NAMALWA (cell line): ENCODE measurements at regions not wholly inside any gene's neighbourhood (a gene's known extent, or its start where the extent isn't known, plus 50 kb on each side); places are given as distances from the start of the nearest gene placed in this dataset.
A peak's percentile ranks its signal among the peaks of the same experiment; 100 is the strongest.

Experiments
- DNase-seq: peaks from one replicate; pipeline ENCODE4 v3.0.0-alpha.2; 2015; ENCODE audit warnings: low spot score

DNA sequence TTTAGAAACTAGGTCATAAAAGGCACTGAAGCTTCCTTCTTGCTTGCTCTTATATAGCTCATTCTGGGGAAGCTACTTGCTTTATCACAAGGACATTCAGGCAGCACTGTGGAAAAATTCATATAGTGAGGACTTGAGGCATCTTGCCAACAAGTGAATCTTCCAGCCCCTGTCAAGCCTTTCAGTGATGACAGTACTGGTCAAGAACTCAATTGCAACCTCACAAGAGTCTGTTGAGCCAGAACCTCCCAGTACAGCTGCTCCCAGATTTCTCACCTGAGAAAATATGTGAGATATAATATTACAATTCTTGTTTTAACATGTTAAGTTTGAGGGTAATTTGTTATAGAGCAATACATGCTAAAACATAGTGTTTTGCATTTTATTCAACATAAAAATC, 2011.0 kb upstream of the NUDT12 start:
- DNase-seq: no peak

- DNase-seq: no peak
Measured at GRCh38 chr5:105565531-105565930, 2002.9 kb upstream of the NUDT12 start.

- DNase-seq: no peak
Measured at GRCh38 chr5:105563842-105564241, 2001.3 kb upstream of the NUDT12 start.

DNA sequence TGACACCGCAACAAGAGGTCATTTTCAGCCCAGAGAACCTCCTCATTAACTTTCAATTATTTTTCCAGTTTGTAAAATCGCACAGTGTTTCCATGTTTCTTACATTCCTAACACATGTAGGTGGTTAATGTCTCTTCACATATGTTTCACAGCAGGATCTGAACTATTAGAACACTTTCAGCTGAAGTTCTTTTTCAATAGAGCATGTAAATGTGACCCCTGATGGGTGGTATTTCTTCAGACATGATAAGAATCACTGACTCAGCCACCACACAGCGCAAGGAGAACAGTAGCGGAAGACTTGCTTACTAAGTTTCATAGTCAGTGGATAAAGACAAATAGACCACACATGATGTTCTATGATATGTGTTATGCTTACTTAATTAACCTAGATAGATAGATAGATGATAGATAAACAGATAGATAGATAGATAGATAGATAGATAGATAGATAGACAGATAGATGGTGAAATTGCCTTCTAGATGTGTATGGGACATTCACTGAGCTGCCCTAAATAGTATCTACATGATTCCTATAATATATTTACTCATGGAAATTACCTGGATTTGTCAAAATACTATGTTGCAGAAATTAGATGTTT, 1992.1 kb upstream of the NUDT12 start:
- no peak for DNase-seq

DNA sequence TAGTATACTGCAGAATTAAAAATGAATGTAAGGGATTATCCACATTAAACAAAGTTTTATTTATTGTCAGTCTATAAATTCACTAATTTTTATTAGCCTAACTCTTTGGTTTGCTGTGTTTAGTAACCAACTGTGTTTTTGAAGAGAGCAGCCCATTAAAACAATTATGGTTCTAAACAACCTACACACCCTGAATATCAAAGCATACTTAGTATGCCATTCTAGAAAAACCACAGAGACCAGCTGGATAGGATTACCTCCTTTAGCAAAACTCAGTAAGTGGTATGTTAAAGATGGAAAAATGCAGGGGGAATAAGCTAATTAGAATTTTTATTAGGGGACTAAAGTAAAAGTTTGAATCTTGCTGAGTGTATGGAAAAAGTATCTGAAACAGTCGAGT, 1981.7 kb upstream of the NUDT12 start:
- DNase-seq: no peak

DNA sequence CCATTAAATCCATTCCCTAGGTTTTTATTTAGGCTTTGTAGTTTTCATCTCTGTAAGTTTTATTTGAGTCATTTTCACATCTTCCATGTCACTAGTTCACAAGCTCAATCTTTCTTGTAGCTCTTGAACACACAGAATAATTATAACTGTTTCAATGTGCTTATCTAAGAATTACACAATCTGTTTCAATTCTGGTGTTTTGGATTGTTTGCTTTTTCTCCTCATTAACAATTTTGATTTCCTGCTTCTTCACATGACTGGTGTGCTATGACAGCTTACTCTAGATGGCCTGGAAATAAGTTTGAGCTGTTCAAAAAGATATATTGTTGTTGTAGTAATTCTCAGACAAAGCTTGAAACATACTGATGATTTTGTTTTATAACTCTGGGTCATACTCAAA, 1974.1 kb upstream of the NUDT12 start:
- DNase-seq: no peak

GRCh38 chr5:105530716-105531261, 1968.2 kb upstream of the NUDT12 start:
- no peak for DNase-seq

DNA sequence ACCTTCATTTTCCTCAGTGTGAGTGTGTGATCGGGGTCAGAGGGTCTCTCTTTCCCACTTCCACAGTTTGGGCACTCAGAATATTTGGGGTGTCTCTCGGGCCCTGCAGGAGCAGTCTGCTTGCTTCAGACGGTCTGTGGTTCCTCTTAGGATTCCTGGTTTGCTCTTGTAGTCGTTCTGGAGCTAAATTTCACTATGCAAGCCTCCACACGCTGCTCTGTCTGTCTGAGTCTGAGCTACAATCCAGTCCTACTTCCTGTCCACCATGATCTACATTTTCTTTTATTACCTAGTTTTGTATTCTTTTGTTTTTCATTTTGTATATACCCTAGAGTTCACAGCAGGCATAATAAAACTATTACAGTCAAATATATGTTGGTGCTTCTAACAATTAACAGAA, 1967.3 kb upstream of the NUDT12 start:
- no peak for DNase-seq

- DNase-seq: no peak
Measured at GRCh38 chr5:105508519-105508918, 1945.9 kb upstream of the NUDT12 start.

GRCh38 chr5:105506692-105507277, 1944.2 kb upstream of the NUDT12 start:
- peak; percentile 58 for DNase-seq

DNA sequence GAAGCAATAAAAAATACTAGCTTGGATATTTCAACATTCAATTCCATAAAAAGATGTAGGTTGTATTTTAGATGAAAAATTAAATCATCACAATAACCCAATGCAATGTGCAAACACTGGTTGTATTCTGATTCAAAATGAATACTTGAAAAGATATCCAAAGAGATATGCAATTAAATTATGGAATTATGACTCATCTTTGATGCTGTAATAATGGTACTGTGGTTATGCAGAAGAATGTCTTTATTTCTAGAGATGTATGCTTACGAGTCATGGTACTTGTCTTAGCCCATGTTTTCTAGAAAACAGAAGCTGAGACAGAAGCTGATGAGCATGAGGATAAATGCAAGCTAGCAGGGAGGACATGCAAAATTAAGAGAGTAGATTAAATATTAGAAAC, 1941.4 kb upstream of the NUDT12 start:
- DNase-seq: no peak

DNA sequence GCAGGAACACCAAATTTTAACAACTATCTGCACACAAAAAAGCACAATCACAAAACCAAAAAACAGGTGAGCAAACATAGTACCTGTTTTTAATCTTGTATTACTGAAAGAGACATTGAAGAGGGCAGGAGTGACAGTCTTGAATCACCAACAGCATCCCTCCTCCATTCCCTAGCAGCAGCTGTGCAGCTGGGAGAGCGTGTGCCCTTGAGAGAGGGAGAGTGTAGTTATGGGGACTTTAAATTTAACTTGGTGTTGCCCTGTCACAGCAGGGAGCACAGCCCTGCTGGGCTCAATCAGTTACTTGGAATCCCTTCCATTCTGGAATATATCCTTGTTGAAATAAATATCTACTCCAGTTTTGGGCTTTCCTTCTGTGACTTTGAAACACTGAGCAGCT, 1938.7 kb upstream of the NUDT12 start:
- DNase-seq: no peak

- DNase-seq: no peak
Measured at GRCh38 chr5:105475401-105475800, 1912.8 kb upstream of the NUDT12 start.

DNA sequence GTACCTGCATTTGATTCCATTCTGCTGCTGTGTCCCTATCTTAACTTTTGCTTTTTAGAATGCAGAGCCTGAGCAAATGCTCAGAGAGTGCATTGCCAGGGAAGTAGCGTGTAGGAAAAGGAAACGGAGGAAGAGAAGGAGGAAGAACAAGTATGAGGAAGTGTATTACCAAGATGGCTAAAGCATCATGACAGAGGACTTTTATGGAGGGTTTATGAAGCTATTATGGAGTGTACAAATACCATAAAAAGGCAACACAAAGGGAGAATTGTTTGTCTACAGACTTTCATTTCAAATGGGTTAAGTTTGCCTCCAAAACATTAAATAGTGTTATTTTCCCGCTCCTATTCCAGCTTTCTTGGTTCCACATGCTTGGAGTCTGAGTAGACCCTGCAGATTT, 1899.8 kb upstream of the NUDT12 start:
- DNase-seq: no peak

DNA sequence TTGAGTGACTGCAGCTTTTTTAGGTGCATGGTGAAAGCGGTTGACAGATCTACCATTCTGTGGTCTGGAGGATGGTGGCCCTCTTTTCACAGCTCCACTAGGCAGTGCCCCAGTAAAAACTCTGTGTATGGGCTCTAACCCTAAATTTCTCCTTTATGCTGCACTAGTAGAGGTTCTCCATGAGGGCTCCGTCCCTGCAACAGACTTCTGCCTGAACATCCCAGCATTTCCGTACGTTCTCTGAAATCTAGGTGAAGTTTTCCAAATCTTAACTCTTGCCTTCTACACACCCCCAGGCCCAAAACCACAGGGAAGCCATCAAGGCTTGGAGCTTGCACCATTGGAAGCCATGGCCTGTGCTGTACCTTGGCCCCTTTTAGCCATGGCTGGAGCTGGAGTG, 1898.1 kb upstream of the NUDT12 start:
- DNase-seq: no peak

GRCh38 chr5:105453216-105453807, 1890.7 kb upstream of the NUDT12 start:
- DNase-seq: no peak

GRCh38 chr5:105448271-105448670, 1885.7 kb upstream of the NUDT12 start:
- DNase-seq: no peak

DNA sequence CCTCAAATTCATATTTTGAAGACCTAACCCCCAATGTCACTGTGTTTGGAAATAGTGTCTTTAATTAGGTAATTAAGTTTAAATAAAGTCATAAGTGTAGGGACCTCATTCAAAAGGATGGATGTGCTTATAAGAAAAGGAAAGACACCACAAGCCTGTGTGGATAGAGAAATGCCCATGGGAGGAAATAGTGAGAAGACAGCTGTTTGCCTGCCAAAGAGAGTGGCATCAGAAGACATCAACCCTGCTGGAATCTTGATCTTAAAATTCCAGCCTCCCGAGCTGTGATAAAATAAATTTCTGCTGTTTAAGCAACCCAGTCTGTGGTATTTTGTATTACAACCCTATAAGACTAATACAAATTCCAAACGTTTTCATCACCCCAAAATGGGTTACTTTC, 1867.9 kb upstream of the NUDT12 start:
- DNase-seq: no peak

DNA sequence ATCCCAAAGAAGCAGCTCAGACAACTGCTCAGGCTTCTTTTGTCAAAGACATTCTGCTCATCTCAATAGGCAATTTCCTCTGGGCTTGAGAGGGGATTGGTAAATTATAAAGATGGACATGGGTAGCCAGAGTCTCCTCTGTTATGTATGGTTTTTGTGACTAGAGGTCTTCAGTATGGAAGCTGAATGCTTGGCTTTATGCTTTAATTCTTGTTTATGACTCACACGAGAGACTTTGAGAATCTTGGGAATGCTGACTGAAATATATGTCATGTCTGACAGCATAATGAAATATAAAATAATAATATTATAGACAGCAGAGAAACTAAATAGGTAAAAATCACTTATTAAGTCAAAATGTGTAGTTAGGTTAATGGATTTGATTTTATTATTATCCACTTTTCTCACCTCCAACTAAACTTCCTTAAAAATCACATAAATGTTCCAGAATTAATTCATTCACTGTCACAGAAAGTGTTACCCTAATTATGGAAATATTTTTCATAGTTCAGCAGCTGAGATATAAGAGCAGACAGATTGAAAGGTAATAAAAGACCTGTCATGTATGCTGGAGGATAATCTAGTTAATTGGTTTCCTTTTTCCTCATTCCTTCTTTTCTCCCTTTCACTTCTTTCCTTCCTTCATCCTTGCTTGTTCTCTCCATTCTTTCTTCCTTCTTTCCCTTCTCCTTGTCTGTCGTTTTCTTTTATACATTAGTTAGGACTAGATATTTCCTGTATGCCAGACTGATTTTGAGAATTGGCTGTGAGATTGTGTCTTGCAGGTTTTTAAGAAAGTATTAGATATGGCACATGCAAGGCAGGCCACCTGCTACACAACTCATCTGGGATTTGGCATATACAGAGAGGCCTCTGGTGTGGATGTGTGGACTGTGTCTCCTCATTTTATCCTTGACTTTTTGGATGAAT, 1866.1 kb upstream of the NUDT12 start:
- DNase-seq: no peak

DNA sequence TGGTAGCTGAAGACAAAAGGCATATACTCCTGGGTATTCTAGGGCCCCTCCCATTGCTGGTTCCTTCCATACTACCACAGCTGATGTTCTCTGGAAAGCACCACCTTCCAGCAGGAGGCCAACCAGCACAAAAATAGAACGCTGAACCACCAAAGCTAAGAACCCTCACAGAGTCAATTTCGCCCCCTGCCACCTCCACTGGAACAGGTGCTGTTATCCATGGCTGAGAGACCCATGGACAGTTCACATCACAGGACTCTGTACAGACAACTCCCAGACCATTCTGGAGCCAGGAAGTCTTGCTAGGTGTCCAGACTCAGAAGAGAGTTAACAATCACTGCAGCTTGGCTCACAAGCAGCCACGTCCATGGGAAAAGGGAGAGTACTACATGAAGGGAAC, 1851.5 kb upstream of the NUDT12 start:
- no peak for DNase-seq

DNA sequence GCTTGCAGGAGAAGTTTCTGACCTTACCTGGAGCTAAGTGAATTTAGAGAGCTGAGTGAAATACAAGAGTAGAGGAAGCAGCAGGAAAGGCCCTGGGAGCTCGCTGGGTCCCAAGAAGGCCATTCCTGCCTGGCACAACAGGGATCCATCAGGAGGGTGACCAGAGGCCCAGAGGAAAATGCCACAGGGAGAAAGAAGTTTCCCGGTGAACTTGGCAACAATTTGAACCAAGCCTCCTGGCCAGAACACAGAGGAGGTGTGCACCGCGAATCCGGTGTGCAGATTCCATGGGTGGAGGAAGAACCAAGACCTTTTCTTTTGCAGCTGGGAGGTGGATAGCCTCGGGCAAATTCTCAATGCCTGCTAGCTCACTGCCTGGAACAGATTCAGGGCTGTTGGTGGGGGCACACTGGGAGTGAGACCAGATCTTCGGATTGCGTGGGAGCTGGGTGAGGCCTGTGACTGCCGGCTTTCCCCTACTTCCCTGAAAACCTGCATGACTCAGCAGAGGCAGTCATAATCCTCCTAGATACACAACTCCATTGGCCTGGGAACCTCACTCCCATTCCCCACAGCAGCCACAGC, 1850.9 kb upstream of the NUDT12 start:
- no peak for DNase-seq

DNA sequence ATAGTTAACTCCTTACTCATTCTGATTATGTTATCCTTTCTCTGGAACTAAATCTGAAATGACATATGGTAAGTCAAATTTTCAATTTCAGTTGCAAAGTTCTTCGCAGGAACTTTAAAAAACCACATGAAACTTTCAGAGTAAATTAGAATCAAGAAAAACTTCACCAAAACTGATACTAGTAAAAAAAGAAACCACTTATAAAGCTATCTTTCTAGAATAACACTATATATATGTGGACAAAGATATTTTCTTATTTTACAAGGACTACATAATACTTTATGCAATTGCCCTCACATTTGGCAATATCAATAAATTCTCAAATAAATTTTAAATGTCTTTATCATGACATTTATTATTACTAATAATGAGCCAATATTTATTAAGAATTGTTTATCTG, 1847.1 kb upstream of the NUDT12 start:
- DNase-seq: no peak
